ENCODE measurements at regions not wholly inside any gene's neighbourhood (a gene's known extent, or its start where the extent isn't known, plus 50 kb on each side); places are given as distances from the start of the nearest gene placed in this dataset.
"Not testable (repeated sequence)": the region's sequence is repeated elsewhere in the genome, so short reads cannot be mapped to it uniquely, and the experiment has no call there.

DNA sequence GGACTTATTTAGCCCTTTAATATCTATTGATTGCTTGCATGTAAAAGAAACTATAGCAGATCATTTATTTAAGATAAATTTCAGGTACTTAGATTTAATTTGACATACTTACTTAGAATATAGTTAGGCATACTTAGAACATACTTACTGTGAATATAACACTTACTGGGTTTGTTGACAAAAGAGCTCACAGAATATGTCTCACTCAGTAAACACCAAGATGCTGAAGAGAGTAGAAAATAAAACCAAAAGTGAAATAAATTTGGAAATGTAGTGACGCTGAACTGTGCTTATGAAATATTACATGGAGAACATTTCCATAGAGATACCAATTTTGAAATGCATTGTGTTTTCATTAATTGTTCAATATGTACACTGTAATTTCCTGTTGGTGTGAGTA is 615.4 kb upstream of the MAN1A1 start:
- DNase-seq (ENCODE audit: low spot score): no peak

DNA sequence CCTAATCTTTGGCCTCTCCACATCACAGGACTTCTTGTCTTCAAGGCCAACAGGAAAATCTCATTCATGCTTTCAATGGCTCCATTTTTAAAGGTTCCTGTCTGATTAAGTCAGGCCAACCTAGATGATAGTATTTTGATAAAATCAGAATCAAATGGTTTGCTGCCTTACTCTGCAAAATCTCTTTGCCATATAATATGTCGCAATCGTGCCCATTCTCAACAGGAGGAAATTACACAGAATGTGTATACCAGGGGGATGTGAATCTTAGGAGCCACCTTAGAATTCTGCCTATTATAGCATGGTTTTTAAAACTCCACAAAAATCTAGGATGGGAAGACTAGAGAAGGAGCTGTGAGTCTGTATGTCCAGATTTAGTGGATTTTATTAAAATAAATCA is 612.9 kb upstream of the MAN1A1 start:
- DNase-seq (ENCODE audit: low spot score): no peak

DNA sequence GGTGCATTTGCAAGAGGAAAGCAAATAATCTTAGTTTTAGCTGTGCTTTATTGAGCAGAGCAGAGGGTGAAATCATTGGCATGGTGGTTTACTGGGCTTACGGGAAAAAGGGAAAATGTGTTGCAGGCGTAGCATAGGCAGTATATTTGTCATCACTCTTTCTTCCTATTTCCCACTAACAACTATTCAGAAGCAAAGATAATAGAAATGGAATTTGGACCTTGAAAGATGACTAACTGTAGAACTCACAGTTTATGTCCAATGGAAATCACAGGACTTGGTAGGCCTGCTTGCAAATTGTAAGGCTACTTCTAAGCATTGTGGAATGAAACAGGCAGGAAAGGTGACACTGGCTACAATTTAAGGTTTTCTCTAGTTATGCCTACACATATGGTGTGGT is 611.9 kb upstream of the MAN1A1 start:
- DNase-seq (ENCODE audit: low spot score): no peak

DNA sequence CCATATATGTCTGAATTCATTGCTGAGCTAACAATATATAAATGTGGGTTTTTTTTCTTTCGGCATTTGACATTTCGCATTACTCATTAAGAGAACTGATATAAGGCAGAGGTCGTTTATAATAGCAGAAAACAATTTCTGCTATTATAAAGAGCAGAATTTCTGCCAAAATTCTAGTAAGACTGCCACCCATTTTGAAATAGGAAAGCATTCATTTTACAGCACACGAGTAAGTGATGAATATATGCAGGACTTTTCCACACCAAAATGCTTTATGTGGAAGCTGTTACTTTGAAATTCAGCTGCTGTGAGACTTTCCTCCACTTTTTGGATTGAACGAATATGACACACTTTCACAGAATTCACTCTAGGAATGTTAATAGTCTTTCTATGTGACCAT is 610.9 kb upstream of the MAN1A1 start:
- no peak for DNase-seq (ENCODE audit: low spot score)

DNA sequence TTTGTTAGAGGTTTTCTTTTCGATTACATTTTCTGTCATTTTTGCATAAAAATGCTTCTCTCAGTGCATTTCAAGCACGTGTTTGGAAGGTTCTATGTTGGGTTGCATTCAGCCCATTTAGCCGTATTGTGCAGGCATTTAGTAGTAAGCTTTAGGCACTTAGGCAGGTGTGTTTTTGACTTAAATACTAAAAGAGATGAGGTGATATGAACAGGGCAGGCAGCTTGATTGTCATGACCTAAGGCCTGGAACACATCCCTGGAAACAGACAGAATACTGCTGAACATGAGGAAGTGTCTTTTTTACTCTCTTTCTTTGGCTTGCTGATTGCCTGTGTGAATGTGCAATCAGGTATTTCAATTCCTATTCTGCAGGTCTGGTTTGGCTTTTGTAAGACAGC is 610.5 kb upstream of the MAN1A1 start:
- no peak for DNase-seq (ENCODE audit: low spot score)

DNA sequence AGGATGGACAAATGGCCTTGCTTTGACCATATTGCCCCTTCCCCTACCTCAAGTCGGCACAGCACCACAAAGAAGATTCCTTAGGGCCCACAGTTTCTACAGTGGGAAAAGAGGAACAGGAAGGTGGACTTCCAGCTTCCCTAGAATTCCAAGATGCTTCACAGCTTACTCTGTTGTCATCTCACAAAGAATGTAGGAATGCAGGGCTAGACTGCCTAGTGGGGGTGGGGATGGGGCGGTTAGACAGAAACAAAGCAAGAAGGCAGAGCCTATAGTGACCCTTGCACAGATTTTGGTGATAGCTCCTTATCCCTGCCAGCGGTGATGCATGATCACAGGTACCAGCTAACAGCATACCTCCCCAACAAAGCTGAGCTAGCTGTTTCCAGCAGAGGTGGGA is 607.6 kb upstream of the MAN1A1 start:
- DNase-seq (ENCODE audit: low spot score): no peak

DNA sequence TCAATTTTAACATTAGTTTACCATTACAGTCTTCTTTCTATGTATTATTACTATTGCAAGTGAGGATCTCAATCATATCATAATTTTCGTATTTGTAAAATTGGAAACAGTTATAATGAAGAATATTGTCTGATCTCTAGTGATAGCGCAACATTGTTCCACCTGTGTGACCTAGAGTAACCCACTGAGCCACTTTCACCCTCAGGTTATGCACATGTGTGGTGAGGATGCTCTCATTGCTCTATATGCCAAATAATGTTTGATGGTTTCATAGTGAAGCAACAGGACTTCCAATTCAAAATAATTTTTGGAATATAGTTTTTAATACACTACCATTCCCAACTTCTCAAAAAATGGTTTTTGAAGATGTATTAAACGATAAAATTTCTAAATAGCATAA is 603.1 kb upstream of the MAN1A1 start:
- no peak for DNase-seq (ENCODE audit: low spot score)

DNA sequence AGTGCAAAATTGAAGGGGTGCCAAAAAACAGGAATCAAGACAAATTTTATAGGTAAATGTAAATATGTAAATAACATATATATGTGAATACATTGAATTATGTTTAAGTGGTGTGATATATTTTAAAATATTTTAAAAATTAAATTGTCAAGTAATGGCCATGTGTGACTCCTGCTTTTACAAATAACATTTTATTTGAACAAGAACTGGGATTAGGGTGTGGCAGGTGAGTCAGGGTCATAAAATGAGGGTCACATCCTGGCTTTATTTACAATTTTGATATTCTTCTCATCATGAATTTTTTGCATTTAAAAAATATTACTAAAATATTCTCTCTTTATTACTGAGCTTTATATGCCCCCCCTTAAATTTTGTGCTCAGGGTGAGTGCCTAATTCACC is 601.1 kb upstream of the MAN1A1 start:
- no peak for DNase-seq (ENCODE audit: low spot score)

DNA sequence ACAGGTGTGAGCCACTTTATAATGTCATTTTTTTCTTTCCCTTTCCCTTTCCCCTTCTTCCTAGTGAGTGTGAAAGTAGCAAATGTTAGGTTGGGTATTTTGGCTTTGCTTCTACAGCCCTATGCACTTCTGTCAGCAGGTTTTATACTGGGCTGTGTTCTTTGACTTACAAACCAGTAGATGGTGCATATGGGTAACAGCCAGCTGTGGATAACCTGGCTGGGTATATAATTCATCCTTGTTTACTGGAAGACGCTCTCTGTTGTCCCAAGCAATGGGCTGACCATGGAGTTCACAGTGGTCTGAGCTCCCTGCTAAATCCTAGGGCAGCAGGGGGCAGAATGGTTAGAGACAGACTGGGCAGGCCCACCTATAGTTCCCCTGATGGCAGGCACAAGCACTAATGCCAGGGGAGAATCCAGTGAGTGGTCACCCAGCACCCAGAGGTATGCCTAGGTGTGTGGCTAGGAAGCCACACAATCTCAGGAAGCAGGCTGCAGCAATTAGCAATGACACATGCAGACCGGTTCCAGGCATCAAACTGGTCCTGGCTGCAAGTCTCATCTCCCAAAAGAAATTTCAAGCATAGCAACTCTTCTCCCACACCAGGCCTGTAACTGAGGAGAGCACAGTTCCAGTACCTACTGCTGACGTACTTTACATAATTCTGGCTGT is 592.7 kb upstream of the MAN1A1 start:
- no peak for DNase-seq (ENCODE audit: low spot score)

DNA sequence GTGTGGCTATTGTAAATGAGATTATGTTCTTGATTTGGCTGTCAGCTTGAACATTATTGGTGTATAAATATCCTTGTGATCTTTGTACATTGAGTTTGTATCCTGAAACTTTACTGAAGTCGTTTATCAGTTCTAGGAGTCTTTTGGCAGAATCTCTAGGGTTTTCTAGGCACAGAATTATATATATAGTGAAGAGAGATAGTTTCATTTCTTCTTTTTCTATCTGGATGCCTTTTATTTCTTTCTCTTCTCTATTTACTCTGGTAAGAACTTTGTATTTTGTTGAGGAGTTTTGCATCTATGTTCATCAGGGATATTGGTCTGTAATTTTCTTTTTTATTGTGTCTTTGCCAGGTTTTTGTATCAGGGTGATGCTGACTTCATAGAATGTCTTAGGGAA is 589.2 kb upstream of the MAN1A1 start:
- no peak for DNase-seq (ENCODE audit: low spot score)

DNA sequence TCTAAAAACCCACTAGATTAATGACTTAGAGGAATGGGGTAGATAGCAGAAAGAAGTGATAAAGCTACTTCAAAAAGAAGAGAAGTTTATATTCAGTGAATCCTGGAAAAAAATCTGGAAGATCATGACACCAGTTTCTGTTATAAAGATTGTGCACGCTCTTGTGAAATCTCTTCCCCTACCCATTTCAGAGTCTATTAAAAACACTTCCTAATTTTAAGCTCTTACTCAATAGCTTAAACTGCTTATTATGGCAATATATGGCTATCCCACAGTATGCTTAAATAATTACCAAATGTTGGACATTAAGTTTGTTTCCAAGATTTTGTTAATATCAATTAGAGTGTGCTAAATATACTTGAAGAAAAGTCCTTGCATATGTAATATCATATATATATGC is 585.3 kb upstream of the MAN1A1 start:
- DNase-seq (ENCODE audit: low spot score): no peak

DNA sequence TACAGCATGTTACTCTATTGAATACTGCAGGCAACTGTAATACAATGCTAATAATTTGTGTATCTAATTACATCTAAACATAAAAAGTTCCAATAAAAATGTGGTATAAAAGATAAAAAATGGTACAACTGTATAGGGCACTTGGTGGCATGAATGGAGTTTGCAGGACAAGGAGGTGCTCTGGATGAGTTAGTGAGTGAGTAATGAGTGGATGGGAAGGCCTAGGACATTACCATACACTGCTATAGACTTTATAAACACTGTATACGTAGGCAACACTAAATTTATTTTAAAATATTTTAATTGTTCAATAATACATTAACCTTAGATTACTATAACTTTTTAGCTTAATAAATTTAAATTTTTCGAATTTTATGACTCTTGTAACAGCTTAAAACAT is 579.6 kb upstream of the MAN1A1 start:
- no peak for DNase-seq (ENCODE audit: low spot score)

DNA sequence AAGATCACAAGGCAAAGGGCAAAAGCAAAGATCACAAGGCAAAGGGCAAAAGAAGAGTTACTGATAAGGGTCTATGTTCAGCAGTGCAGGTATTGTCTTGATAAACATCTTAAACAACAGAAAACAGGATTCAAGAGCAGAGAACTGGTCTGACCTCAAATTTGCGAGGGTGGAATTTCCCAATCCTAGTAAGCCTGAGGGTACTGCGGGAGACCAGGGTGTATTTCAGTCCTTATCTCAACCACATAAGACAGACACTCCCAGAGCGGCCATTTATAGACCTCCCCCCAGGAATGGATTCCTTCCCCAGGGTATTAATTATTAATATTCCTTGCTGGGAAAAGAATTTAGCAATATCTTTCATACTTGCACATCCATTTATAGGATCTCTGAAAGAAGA is 575.3 kb upstream of the MAN1A1 start:
- not testable (repeated sequence) for DNase-seq (ENCODE audit: low spot score)

DNA sequence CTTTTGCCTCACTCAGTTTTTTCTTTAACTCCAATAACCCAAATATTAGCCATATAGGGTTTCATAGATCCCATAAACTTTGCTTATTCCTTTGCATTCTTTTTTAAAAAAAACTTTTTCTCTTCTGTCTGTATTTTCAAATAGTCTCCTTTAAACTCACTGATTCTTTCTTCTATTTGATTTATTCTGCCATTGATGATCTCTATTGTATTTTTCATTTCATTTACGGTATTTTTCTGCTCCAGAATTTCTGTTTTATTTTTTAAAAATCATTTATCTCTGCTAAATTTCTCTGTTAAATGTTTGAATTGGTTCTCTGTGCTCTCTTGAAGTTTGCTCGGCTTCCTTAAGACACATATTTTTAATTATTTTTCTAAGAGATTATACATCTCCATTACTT is 573.3 kb upstream of the MAN1A1 start:
- DNase-seq (ENCODE audit: low spot score): no peak

DNA sequence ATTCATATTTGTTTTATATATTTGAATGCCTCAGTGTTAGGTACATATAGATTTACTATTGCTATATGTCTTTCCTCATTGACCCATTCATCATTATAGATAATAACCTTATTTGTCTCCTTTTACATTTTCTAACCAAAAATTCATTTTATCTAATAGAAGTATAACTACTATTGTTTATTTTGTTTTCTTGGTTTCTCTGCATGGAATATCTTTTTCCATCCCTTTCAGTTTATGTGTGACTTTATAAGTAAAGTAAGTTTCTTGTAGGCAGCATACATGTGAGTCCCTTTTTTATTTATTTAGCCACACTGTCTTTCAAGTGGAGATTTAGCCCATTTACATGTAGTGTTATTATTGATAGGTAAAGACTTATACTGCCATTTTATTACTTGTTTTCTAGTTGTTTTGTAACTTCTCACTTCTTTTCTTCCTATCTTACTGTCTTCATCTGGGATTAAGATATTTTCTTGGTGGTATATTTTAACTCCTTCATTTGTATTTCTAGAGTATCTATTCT is 572.0 kb upstream of the MAN1A1 start:
- no peak for DNase-seq (ENCODE audit: low spot score)

DNA sequence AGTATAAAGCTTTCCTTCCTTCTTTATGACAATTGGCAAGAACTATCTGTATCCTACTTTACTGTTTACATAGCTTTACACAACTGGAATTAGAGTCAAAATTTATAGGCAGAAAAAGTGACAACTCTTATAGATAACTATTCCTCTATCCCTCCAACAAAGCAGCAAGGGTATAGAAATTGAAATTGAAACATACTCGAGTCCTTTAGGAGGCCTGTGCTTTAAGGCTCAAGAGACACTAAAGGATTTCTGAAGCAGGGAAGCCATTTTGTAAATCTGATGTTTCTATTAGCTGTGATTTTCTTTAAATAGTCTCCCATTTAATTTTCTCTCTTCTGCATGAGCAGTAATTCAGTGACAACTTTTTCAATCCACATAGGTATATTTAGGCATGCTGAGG is 567.6 kb upstream of the MAN1A1 start:
- no peak for DNase-seq (ENCODE audit: low spot score)

DNA sequence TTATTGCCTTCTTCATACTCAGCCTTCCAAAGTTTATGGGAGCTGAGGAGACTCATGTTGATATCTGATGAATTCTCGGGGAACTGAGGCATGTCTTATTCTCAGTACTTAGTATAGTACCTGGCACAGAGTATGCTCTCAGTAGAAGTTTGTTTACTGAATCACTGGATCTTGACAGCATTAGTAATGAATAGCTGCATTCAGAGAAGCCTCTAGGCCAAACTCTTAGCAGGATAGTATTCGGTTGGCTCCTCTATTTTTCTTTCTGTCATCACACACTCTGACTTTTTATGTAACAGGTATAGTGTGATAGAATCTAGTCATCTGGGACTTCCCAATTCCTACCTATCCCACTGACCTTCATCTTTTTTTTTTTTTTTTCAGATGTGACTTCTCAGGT is 566.4 kb upstream of the MAN1A1 start:
- no peak for DNase-seq (ENCODE audit: low spot score)

DNA sequence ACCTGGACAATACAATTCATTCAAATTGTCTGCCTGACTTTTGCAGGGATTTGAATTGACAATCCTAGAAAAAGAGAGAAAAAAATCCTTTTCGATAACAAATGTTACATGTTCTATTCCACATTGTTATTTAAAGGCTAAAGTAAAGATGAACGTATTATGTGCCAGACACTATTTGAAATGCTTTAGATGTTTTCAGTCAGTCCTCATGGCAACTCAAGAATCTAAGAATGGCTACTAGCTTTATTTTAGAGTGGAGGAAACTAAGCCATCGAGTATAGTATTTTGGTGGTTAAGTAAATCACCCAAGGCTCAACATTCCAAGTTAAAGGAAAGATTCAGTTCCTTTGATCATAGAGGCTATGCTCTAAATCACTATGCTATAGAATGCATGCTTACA is 558.6 kb upstream of the MAN1A1 start:
- DNase-seq (ENCODE audit: low spot score): no peak

DNA sequence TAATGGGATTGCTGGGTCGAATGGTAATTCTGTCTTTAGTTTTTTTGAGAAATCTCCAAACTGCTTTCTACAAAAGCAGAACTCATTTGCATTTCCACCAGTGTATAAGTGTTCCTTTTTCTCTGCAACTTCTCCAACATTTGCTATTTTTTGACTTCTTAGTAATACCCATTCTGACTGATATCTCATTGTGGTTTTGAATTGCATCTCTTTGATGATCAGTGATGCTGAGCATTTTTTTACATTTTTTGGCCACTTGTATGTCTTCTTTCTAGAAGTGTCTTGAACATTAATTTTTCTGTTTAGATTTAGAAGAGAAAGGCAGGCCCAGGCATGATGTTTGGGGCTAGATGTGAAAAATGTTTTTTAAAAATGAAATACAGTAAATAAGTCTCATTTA is 553.1 kb upstream of the MAN1A1 start:
- no peak for DNase-seq (ENCODE audit: low spot score)

DNA sequence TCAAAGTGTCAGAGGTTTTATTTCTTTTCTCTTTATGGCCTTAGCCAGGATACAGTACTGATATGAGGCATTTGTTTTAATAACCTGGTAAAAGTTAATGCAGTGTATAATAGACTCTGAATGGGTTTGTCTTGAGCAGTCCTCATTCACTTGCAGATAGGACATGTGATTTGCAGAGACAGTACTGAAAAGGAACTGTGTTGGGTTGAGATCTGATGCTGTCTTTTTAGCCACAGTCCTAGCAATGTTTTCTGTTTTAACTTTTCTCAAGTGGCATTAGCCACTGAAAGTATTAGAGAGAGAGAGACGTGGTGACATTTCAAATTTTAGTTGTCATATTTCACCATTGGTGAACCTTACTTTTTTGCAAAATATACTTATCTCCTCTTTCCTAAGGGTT is 547.2 kb upstream of the MAN1A1 start:
- DNase-seq (ENCODE audit: low spot score): no peak

DNA sequence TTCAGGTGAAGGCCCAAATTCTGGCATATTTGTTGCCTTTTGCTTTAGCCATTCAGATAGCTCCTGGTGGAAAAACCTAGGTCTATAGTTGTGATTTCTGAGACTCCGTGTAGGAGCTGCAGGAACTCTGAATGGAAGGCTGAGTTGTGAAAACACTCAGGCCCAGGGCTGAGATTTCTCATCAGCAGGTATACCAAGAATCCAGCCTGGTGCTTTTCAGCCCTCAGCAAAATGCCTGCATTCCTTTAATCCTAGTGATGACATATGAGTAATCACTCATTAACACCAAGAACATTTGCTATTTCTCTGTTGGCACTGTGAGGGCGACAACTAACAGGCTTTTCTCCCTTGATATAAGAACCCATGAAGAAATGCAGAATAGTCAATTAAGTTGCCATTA is 546.1 kb upstream of the MAN1A1 start:
- no peak for DNase-seq (ENCODE audit: low spot score)

DNA sequence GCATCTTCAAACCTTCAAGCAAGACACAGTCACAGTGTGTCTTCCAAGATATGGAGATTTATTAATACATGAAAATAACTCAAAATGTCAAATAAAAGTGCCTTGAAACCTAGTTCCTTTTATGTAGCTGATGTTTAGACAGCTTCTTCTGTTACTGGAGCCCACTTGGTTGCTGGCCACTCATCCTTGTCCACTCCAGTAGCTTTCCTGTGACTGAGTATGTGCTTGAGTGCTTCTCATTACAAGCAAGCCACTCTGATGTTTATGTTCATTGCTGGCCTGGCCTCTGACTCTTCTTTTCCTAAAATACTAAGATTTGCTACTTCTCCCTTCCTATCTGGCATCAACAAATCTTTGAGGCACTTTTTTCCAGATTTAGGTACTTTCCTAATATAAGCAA is 545.2 kb upstream of the MAN1A1 start:
- no peak for DNase-seq (ENCODE audit: low spot score)

DNA sequence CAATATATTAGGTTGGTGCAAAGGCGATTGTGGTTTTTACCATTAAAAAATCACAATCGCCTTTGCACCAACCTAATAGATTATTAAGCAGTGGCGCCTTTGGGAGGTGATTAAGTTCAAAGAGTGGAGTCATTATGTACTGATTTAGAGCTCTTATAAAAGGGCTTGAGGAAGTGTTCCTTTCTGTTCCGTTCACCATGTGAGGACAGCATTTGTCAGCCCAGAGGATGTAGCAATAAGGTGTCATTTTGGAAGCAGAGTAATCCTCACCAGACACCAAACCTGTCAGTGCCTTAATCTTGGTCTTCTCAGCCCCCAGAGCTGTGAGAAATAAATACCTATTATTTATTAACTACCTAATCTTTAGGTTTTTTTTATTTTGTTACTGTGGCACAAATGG is 542.1 kb upstream of the MAN1A1 start:
- DNase-seq (ENCODE audit: low spot score): no peak

DNA sequence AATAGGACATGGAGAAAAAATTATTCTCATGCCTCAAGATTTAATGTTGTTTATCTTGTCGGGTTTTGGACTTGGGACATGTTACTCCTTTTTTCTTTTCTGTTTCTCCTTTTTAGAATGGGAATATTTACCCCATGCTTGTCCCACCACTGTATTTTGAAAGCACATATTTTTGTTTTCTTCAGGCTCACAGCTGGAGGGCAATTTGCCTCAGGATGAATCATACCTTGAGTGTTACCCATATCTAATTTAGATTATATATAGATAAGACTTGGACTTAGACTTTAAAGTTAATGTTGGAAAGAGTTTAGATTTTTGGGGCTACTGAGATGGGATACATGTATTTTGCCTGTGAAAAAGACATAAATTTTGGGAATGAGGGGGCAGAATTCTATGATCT is 541.6 kb upstream of the MAN1A1 start:
- no peak for DNase-seq (ENCODE audit: low spot score)

Data from ureter (tissue), 1 donor.